ENCODE measurements at regions not wholly inside any gene's neighbourhood (a gene's known extent, or its start where the extent isn't known, plus 50 kb on each side); places are given as distances from the start of the nearest gene placed in this dataset.

DNA sequence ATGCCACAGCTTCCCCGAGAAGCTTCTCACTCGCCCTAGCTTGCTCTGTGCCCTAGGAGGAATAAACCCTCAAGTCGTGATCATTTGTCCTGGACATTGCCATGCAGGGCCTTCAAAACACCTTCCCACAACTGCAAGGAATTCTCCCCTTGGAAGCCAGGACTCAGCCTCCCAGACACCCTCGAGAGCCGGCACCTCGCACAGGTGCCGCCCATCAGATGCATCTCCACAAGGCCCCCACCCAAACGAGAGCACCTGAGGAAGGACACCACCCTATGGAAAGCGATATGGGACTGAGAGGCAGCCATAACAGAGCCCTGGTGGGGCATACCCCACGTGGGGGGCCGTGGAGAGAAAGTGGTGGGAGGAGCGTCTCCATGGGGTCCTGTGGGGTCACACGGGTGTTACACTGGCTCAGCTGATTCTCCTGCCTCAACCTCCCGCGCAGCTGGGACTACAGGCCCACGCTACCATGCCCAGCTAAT is 77.6 kb upstream of the FOXK1 start:
- H3K4me3 ChIP-seq, result no peak overlapping the region
- no peaks in the 10 kb centered on the region for H3K36me3 ChIP-seq (ENCODE audit: insufficient read depth)
- H4K20me1 ChIP-seq (replicated peaks; ENCODE audit: insufficient read depth), result no peaks in the 10 kb centered on the region
- DNase-seq (ENCODE audit: low spot score) (no peak), ATAC-seq (no peak)
- H3K27ac Mint-ChIP-seq, result no peak overlapping the region
- peaks cover 42% of the 10 kb centered on the region for H3K9me3 Mint-ChIP-seq
- no peaks in the 10 kb centered on the region for H3K27me3 ChIP-seq (ENCODE audit: insufficient read depth)
- H3K36me3 Mint-ChIP-seq (ENCODE audit: low read depth), result no peaks in the 10 kb centered on the region; the same call in 2 of the 3 replicates
- no peak overlapping the region for H3K27ac ChIP-seq (ENCODE audit: low read depth)
- H3K4me3 Mint-ChIP-seq, result no peak overlapping the region
- H3K4me1 ChIP-seq (ENCODE audit: insufficient read depth), result peaks cover 3% of the 10 kb centered on the region; the same call in 1 of the 2 replicates
- H2AFZ ChIP-seq, result no peak overlapping the region
- peaks cover 2% of the 10 kb centered on the region; the same call in 1 of the 3 replicates for H3K4me1 Mint-ChIP-seq
- H3K9me2 ChIP-seq (ENCODE audit: insufficient read depth), result no peaks in the 10 kb centered on the region
- H3K79me2 ChIP-seq (replicated peaks; ENCODE audit: insufficient read depth), result no peaks in the 10 kb centered on the region
- peaks cover 7% of the 10 kb centered on the region for H3K27me3 Mint-ChIP-seq (ENCODE audit: insufficient read depth, low read depth, poor library complexity)
- TF ChIP-seq EZH2 (IDR thresholded peaks at IDR 0.05; ENCODE audit: low read depth, unreplicated experiment), result no peak
- TF ChIP-seq NANOG (IDR thresholded peaks at IDR 0.05; ENCODE audit: borderline replicate concordance), result no peak
- TF ChIP-seq, protein P1, sequence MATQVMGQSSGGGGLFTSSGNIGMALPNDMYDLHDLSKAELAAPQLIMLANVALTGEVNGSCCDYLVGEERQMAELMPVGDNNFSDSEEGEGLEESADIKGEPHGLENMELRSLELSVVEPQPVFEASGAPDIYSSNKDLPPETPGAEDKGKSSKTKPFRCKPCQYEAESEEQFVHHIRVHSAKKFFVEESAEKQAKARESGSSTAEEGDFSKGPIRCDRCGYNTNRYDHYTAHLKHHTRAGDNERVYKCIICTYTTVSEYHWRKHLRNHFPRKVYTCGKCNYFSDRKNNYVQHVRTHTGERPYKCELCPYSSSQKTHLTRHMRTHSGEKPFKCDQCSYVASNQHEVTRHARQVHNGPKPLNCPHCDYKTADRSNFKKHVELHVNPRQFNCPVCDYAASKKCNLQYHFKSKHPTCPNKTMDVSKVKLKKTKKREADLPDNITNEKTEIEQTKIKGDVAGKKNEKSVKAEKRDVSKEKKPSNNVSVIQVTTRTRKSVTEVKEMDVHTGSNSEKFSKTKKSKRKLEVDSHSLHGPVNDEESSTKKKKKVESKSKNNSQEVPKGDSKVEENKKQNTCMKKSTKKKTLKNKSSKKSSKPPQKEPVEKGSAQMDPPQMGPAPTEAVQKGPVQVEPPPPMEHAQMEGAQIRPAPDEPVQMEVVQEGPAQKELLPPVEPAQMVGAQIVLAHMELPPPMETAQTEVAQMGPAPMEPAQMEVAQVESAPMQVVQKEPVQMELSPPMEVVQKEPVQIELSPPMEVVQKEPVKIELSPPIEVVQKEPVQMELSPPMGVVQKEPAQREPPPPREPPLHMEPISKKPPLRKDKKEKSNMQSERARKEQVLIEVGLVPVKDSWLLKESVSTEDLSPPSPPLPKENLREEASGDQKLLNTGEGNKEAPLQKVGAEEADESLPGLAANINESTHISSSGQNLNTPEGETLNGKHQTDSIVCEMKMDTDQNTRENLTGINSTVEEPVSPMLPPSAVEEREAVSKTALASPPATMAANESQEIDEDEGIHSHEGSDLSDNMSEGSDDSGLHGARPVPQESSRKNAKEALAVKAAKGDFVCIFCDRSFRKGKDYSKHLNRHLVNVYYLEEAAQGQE (IDR thresholded peaks at IDR 0.05; ENCODE audit: unreplicated experiment), result no peak
- no peak for TF ChIP-seq ZNF331 (CRISPR knock-in tag; IDR thresholded peaks at IDR 0.05; ENCODE audit: low read depth)
- no peak for TF ChIP-seq ZNF114 (CRISPR knock-in tag; IDR thresholded peaks at IDR 0.05)
- TF ChIP-seq, protein P2, sequence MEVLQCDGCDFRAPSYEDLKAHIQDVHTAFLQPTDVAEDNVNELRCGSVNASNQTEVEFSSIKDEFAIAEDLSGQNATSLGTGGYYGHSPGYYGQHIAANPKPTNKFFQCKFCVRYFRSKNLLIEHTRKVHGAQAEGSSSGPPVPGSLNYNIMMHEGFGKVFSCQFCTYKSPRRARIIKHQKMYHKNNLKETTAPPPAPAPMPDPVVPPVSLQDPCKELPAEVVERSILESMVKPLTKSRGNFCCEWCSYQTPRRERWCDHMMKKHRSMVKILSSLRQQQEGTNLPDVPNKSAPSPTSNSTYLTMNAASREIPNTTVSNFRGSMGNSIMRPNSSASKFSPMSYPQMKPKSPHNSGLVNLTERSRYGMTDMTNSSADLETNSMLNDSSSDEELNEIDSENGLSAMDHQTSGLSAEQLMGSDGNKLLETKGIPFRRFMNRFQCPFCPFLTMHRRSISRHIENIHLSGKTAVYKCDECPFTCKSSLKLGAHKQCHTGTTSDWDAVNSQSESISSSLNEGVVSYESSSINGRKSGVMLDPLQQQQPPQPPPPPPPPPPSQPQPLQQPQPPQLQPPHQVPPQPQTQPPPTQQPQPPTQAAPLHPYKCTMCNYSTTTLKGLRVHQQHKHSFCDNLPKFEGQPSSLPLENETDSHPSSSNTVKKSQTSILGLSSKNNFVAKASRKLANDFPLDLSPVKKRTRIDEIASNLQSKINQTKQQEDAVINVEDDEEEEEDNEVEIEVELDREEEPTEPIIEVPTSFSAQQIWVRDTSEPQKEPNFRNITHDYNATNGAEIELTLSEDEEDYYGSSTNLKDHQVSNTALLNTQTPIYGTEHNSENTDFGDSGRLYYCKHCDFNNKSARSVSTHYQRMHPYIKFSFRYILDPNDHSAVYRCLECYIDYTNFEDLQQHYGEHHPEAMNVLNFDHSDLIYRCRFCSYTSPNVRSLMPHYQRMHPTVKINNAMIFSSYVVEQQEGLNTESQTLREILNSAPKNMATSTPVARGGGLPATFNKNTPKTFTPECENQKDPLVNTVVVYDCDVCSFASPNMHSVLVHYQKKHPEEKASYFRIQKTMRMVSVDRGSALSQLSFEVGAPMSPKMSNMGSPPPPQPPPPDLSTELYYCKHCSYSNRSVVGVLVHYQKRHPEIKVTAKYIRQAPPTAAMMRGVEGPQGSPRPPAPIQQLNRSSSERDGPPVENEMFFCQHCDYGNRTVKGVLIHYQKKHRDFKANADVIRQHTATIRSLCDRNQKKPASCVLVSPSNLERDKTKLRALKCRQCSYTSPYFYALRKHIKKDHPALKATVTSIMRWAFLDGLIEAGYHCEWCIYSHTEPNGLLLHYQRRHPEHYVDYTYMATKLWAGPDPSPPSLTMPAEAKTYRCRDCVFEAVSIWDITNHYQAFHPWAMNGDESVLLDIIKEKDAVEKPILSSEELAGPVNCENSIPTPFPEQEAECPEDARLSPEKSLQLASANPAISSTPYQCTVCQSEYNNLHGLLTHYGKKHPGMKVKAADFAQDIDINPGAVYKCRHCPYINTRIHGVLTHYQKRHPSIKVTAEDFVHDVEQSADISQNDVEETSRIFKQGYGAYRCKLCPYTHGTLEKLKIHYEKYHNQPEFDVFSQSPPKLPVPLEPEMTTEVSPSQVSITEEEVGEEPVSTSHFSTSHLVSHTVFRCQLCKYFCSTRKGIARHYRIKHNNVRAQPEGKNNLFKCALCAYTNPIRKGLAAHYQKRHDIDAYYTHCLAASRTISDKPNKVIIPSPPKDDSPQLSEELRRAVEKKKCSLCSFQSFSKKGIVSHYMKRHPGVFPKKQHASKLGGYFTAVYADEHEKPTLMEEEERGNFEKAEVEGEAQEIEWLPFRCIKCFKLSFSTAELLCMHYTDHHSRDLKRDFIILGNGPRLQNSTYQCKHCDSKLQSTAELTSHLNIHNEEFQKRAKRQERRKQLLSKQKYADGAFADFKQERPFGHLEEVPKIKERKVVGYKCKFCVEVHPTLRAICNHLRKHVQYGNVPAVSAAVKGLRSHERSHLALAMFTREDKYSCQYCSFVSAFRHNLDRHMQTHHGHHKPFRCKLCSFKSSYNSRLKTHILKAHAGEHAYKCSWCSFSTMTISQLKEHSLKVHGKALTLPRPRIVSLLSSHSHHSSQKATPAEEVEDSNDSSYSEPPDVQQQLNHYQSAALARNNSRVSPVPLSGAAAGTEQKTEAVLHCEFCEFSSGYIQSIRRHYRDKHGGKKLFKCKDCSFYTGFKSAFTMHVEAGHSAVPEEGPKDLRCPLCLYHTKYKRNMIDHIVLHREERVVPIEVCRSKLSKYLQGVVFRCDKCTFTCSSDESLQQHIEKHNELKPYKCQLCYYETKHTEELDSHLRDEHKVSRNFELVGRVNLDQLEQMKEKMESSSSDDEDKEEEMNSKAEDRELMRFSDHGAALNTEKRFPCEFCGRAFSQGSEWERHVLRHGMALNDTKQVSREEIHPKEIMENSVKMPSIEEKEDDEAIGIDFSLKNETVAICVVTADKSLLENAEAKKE (CRISPR knock-in tag; IDR thresholded peaks at IDR 0.05), result no peak
- TF ChIP-seq, protein P3, sequence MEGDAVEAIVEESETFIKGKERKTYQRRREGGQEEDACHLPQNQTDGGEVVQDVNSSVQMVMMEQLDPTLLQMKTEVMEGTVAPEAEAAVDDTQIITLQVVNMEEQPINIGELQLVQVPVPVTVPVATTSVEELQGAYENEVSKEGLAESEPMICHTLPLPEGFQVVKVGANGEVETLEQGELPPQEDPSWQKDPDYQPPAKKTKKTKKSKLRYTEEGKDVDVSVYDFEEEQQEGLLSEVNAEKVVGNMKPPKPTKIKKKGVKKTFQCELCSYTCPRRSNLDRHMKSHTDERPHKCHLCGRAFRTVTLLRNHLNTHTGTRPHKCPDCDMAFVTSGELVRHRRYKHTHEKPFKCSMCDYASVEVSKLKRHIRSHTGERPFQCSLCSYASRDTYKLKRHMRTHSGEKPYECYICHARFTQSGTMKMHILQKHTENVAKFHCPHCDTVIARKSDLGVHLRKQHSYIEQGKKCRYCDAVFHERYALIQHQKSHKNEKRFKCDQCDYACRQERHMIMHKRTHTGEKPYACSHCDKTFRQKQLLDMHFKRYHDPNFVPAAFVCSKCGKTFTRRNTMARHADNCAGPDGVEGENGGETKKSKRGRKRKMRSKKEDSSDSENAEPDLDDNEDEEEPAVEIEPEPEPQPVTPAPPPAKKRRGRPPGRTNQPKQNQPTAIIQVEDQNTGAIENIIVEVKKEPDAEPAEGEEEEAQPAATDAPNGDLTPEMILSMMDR (conservative IDR thresholded peaks at IDR 0.05; ENCODE audit: low read depth in 2 of 2), result no peak
- no peak for TF ChIP-seq CREB1 (CRISPR knock-in tag; IDR thresholded peaks at IDR 0.05; ENCODE audit: low read depth)
- no peak for TF ChIP-seq POLR2AphosphoS5 (IDR thresholded peaks at IDR 0.05; ENCODE audit: low read depth)
- TF ChIP-seq JUNB (IDR thresholded peaks at IDR 0.05; ENCODE audit: unreplicated experiment), result no peak
- no peak for TF ChIP-seq EZH2phosphoT487 (IDR thresholded peaks at IDR 0.05; ENCODE audit: unreplicated experiment)
- TF ChIP-seq STAT1 (IDR thresholded peaks at IDR 0.05; ENCODE audit: unreplicated experiment), result no peak
- TF ChIP-seq, protein P4, sequence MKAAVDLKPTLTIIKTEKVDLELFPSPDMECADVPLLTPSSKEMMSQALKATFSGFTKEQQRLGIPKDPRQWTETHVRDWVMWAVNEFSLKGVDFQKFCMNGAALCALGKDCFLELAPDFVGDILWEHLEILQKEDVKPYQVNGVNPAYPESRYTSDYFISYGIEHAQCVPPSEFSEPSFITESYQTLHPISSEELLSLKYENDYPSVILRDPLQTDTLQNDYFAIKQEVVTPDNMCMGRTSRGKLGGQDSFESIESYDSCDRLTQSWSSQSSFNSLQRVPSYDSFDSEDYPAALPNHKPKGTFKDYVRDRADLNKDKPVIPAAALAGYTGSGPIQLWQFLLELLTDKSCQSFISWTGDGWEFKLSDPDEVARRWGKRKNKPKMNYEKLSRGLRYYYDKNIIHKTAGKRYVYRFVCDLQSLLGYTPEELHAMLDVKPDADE (IDR thresholded peaks at IDR 0.05), result no peak
- H3K4me2 ChIP-seq, result no peak overlapping the region
- H3F3A ChIP-seq (replicated peaks; ENCODE audit: low read depth), result peaks cover 4% of the 10 kb centered on the region
